HUDEP-2 (cell line): ENCODE measurements at regions not wholly inside any gene's neighbourhood (a gene's known extent, or its start where the extent isn't known, plus 50 kb on each side); places are given as distances from the start of the nearest gene placed in this dataset.
A peak's percentile ranks its signal among the peaks of the same experiment; 100 is the strongest.
"Not testable (repeated sequence)": the region's sequence is repeated elsewhere in the genome, so short reads cannot be mapped to it uniquely, and the experiment has no call there.

ENCODE experiments used
- DNase-seq, 76 experiments: peaks; one replicate each; lab custom pipeline; 2025; ENCODE audit not compliant: unreplicated experiment in 76 of 76; lab: John Stamatoyannopoulos, UW

DNA sequence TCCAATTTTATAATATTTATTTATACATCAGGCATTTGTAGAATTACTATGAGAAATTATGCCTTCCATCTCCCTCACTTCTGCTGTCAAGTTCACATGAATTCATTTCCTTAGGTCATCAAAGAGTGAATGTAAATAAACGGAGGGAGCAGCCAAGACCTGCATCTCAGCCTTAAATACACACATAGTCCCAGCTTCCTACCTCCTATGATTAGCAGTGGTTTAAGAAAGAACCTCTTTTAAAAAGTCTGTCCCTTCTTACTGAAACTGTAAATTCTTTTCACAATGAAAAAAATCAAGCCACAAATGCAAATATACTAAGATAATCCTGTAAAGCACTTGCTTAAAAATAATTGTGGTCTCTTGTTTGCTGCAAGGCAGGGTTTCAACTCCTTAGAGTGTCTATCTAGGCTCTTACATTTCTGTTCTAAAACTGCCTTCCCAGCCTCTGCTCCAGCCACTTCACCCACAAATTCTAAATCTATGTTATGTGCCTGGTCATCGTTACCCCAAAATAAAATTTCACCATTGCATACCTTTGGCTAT, 532.7 kb upstream of the FSHR start:
- DNase-seq = no peak

DNA sequence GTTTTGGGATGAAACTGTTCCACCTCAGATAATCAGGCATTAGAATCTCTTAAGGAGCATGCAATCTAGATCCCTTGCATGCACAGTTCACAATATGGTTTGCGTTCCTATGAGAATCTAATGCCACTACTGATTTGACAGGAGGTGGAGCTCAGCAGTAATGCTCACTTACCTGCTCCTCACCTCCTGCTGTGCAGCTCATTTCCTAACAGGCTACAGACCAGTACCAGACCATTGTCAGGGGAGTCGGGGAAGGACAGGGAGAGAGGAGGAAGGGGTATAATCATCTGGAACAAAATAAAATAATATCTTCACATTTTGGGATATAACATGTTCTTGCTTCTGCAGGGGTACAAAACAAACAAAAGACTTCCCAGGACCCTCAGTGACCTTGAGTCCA, 532.0 kb upstream of the FSHR start:
- DNase-seq = no peak

DNA sequence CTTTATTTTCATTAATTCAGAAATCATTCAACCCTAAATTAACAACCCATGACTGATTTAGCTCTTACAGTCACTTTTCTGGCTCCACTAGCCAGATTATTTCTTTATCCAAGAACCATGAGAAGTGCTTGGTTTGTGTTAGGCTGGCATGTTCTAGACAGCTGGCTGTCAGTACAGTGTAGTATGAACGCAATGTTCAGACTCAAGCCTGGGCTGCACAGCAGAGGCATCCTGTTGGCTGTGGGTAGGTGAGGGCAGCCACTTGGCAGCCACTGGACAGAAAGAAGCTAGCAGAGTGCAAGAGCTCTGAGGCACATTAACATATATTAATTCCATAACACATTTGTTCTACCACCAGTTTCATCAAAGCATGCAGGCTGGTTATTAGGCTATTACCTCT, 522.9 kb upstream of the FSHR start:
- DNase-seq = no peak

DNA sequence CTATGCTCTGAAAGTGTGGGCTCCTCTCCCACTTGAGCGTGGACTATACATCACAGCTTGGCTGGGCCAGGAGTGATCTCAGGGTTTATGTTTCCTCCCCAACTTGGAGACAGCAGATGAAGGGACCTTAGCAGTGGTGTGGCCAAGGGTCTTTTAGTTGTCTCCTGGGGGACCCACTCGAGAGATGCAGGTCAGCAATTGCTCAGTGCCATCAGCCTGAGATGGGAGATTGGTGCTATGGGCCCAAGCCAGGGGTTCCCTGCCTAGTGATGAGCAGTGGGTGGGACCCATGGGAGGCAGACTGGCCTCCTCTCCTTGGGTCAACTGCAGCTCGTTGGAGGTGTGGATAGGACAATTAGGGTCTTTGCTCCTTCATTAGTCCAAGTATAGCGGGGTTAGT, 510.5 kb upstream of the FSHR start:
- DNase-seq = no peak

DNA sequence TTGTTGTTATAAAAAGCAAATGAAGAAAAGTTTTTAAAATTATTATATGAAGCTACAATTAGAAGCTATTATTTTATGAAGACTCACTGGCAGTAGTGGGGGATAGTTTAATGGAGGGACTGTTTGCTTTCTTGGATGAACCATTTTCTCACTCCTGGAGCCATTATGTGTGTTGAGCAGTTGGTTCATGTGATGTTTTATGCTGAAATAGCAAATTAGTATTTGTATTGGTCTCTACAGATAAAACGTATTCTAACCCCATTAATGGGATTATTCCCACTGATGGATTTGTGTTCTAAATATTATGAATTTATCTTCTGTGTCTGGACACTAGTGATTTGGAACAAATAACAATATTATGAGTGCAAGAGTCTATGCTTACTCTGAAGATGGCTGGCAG, 507.5 kb upstream of the FSHR start:
- no peak for DNase-seq

DNA sequence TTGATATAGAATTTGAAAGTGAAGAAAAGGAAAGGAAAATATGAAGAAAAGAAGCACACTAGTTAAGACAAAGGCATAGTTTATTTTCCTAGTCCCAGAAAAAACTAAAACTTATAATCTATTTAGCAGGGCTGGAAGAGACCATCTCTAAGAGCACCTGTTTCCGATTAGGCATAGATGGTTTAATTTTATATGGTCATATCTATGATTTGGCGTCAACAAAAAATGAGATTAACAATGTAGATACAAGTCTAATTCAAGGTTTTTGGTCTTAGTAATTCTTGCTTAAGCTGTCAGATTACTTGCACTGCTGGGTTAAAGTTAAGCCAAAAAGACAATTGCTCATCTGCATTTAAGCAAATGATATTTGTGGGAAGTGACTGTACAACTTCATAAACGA, 502.5 kb upstream of the FSHR start:
- DNase-seq = no peak

DNA sequence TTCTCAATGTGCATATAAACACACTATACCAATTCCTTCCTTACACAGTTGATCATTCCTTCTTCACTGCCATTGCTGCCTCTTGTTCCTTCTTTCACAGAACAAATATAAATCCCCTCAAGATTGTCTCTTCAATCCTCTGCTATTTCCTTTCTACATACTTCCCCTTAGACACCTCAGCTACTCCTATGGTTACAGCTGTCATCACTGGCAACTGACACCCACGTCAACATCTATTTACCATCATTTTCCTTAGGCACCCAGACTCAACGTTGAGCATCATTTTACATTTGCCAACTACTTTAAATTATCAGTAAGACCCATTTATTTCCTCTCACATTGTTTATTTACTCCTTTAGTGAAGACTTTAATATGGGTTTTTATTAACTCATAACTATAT, 488.8 kb upstream of the FSHR start:
- no peak for DNase-seq

DNA sequence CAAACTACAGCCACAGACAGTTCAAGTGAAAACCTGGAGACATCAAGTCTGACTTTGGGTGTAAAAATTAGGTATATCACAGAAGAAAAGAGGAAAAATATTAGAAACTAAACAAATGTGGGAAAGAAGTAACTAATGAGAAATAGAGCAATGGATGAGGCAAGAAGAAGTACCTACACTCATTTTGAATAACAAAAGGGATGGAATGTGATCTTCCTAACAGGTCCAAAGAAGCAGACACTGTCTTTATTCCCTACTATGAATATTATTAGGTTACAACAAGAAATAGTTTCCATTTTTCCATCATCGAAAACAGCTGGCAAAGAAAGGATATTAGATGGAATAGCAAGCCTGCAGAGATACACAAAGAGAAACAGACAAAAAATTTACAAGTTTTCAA, 486.3 kb upstream of the FSHR start:
- no peak for DNase-seq

DNA sequence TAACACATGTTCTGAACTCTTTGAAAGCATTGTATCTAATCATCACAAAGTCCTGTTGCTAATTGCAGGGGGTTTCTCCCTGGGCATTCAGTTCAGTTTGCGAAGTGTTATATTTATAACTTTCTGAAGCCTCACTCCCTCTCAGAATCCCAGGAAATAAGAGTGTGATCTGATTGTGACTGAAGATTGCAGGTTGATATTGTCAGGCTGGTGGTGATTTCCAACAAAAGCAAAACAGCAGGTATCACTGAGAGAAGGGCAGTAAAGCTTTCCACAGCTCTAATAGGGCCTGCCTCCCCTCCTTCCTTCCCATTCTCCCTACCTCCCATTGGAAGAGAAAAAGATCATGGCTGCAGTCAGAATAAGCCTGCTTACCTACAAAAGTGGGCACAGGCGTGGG, 466.7 kb upstream of the FSHR start:
- no peak for DNase-seq

DNA sequence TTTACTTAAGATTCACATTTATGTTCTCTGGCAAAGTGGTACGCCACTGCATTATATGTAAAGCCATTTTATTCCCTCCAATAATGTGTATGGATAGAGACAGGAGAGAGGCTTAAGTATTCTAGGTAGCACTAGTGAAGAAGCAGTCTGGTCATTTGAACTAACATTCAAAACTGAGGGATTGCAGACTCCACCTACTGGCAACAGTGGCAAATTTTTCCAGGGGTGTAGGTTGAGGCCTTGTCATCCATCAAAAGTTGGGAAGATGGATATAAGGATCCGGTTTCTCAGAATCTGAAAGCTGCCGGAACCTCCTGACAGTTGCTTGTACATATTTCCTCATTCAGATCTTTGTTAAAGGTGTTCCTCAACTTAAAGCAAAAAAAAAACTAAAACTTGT, 465.5 kb upstream of the FSHR start:
- DNase-seq = no peak

DNA sequence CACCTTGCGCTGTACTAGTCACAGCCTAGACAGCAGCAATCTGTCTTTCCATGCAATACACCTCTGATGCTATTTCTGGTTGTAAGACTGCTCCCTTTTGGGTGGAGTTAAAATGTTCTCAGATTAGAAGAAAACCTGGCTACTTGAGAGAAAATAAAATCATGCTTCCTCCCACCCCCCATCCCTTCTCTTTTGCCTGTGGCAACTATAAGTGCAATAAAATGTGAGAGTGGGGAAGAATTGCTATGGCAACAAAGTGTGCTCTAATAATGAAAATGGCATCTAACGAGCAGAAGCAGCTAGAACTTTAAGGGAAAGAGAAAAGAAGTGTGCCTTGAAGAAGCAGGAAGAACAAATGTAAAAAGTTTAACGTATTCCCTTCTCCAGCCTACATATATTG, 464.2 kb upstream of the FSHR start:
- DNase-seq = no peak

DNA sequence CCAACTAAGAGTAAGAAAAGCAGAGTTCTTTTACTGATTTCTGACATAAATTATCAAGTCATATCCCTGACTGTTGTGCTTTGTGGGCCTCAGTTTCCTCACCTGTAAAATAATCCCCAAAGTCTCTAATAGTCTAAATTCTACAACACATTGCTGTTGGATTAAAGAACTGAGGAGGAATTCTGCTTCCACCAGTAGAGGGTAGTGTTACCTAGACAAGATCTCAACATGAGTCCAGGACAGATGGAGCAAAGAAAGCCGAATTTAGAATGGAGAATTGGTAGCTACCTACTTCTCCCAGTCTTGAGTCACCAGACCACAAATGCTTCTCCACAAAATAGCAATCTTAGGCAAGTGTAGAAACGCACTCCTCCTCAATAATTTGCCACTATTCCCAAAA, 462.5 kb upstream of the FSHR start:
- peak in 6 of 76 experiments; percentile 1 to 24 (median 8) for DNase-seq

DNA sequence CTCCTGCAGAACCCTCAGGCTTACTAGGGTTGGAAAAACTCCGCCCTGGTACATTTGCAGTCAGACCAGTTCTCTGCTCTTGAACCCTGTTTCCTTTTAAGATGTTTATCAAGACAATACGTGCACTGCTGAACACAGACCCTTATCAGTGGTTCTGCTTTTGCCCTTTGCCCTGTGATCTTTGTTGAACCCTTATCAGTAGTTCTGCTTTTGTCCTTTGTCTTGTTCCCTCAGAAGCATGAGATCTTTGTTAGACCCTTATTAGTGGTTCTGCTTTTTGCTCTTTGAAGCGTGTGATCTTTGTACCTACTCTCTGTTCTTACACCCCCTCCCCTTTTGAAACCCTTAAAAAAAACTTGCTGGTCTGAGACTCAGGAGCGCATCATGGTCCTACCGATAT, 457.5 kb upstream of the FSHR start:
- DNase-seq = not testable (repeated sequence)

DNA sequence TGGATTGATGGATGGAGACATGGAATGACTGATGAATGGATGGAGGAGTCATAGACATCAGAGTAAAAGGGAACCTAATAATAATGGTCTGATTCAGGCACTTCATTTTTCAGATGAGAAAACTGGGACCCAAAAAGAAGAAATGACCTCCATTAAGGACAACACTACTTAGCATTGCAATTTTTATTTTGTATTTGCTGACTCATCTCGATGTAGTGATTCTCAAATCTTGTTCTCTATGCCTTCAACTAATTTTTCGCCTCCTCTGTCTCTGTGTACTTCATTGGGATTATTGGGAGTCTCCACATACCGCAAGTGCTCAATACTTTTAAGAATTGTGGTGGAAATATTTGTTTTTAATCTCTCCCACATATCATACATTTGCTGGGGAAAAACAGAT, 446.2 kb upstream of the FSHR start:
- no peak for DNase-seq

DNA sequence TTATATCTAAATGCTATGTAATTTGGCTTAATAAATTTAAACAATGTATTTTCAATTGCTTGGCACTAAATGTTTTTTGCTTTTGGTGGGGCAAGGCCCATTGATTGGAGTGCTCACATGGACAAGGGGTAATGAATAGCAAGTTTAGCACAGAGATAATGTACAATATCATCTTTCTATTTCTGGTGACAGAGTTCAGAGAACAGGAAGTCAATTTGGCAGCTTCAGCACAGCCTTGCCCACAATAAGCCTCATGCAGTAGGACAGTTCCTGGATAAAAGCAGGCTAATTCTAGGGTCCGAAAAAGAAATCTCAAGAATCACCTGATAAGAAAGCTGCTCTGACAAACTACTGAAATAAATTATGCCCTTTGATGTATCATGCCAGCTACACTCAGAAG, 443.9 kb upstream of the FSHR start:
- DNase-seq = no peak

DNA sequence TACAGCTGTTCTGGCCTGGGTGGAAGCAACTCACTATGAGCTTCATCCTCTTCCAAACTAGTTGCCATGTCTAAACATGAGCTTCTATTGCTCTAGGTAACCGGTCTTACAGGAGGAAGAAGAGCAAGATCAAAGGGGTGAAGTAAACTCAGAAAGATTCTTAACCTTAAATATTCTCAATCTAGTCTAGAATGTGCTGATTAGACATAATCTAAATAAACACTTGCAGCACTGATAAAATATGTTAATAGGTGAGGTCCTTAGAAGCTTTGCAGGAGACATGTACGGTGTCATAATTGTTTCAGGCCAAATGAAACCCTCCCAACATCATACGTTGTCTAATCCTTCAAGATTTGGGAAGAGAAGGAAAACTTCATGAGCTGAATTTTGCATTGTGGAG, 431.6 kb upstream of the FSHR start:
- DNase-seq = no peak

DNA sequence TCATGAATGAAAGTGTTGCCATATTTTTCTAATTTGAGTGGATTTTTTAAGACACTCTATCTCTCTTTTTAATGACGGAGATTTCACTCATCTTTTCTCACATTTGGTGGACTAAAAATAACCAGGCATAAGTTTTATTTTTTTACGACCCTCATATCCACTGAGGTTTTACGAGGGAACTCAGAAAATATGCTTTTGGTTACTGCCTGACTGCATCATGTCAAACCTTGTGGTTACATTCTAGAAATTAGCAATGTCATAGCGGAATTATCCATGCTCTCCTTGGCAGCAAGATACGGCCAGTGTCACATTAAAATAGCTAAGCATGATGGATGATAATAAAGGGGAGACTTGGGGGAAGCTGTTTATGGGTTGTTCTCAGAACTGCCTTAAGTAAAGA, 428.6 kb upstream of the FSHR start:
- DNase-seq = no peak

DNA sequence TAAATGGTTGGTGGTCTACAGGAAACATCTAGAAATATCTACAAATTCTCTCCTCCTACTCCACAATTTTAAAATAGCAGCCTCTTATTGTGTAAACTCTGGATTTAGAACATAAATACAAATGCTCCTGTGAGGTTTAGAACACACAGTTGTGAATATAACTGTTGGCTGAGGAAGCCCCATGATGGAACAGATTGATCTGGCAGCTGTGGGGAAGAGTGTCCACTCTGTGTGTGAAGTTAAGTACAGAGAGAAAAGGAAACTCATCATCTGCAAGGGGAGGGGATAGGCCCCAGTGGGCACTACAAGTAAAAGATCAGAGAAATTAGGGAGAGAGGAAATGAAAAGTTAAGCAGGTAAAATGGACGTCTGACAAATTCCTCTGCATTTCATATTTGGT, 422.7 kb upstream of the FSHR start:
- no peak for DNase-seq

DNA sequence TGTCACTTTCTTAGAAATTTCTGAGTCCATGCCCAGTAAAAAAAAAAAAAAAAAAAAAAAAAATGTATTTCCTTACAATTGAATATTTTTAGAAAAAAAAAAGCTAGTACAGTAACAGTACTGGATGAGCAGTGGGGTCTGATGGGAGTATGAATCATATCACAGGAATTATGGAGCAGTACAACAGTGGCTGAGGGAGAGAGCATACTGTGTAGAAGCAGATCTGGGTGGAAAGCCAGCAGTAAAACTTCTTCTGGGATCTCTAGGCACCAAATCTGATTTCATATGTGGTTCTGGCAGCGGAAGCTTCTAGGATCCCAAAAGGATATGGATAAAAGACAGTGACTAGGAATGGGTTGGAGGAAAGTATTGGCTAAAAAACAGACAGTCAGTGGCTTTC, 414.9 kb upstream of the FSHR start:
- DNase-seq = no peak

DNA sequence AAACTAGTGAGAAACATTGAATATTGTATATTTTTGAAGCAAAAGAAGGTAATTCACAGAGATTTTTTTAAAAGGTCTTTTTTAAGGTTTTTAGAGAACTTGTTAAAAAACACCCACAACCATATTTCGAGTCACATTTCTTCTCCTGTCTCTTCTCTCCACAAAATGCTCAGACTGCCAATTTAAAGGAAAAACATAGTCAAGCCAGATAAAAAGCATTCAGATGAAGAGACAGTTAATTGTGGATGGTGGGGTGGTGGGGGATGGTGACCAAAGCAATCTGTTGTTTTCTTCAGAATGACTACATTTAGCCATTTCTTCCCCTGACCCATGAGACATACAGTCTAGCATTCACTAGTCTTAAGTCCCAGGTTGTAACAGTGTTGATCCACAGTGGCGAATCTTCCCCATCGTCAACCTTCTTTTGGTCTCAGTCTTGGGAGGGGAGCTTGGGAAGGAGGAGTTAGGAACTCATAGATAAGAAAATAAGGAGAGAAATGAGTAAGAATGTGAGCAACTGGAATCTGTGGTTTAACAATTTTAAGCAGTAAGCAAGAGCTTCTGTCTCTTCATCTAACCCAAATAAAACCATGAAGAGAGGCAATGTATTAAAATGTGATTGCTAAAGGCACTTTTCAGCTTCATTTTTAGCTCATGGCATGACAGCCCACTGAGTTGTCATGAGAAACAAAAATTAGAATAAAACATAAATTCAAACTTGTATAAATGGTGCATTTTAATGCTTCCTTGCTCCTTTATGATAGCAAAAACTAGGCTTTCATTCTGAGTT, 413.7 kb upstream of the FSHR start:
- no peak for DNase-seq

DNA sequence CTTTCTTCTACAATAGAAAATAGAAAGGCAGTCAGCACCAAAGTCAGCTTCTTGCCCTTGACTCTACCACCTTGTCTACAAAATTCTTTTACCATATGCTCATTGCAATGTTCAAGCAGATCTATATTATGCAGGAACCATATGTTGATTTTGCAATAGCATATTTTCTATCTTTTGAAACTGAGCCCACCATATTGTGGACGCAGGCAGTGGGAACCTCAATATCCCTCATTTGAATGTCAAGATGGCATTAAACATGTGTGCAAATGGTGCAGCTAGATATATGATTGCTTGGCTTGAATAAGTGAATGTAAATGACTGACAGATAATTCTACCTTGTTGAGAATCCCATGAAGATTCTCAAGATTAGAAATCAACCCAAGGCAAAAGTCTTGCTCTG, 412.7 kb upstream of the FSHR start:
- no peak for DNase-seq

DNA sequence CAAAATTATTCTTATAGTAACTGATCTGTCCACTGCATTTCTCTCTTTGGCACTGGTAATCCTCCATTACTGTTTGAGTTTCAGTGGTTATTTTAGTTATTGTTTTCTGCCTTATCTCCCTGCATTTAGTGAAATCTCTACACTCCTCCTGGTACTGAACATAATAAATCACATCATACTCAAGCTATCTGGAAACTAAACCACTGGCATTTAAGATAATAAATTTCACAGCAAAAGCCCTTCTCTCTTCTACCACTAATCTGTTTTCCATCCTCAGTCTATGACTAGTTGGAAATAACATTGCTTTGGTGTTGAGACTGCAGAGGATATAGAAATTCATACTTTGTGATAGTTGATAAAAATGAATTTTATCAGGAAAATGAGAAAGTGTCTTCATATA, 399.3 kb upstream of the FSHR start:
- DNase-seq = no peak

DNA sequence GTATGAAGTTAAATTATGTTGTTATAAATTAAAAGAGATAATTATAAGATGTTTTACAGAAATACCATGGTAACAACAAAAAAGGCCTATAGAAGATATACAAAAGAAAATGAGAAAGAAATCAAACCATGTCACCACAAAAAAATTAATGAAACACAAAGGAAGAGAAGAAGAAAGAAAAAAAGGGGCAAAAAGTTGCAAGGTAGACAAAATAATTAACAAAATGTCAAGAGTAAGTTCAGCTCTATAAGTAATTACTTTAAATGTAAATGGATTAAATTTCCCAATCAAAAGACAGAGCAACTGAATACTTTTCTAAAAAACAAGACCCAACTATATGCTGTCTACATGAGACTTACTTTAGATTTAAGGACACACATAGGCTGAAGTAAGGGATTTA, 378.4 kb upstream of the FSHR start:
- no peak for DNase-seq
